ENCODE measurements at regions not wholly inside any gene's neighbourhood (a gene's known extent, or its start where the extent isn't known, plus 50 kb on each side); places are given as distances from the start of the nearest gene placed in this dataset.

DNA sequence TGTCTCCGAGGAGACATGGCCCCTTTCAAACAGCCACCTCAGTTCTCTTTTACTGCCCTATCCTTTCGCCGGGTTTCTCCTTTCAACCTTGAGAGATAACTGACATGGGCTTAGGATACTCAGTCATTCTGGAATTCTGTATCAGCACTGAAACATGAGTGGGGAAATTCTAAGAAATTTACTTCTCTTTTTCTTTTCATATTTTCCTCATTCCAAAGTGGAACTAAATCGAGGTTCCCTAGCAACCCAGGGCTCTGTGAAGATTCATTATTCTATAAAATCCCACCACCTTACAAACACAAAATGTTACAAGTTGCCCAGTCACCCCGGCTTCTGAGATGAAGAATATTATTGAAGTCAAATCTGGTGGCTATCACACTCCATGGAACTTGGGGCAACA, 319.2 kb downstream of the ENC1 start:
- TF ChIP-seq, protein P1, sequence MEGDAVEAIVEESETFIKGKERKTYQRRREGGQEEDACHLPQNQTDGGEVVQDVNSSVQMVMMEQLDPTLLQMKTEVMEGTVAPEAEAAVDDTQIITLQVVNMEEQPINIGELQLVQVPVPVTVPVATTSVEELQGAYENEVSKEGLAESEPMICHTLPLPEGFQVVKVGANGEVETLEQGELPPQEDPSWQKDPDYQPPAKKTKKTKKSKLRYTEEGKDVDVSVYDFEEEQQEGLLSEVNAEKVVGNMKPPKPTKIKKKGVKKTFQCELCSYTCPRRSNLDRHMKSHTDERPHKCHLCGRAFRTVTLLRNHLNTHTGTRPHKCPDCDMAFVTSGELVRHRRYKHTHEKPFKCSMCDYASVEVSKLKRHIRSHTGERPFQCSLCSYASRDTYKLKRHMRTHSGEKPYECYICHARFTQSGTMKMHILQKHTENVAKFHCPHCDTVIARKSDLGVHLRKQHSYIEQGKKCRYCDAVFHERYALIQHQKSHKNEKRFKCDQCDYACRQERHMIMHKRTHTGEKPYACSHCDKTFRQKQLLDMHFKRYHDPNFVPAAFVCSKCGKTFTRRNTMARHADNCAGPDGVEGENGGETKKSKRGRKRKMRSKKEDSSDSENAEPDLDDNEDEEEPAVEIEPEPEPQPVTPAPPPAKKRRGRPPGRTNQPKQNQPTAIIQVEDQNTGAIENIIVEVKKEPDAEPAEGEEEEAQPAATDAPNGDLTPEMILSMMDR (conservative IDR thresholded peaks at IDR 0.05; ENCODE audit: low read depth, low read length) = no peak
- no peak for TF ChIP-seq EZH2 (IDR thresholded peaks at IDR 0.05; ENCODE audit: borderline replicate concordance, low read depth, low read length, poor library complexity, severe bottlenecking)
